ENCODE measurements at regions not wholly inside any gene's neighbourhood (a gene's known extent, or its start where the extent isn't known, plus 50 kb on each side); places are given as distances from the start of the nearest gene placed in this dataset.

- Histone ChIP-seq H3K9me3 (ENCODE audit: control insufficient read depth, insufficient read depth, low read depth, low read length) (no peaks in the 10 kb centered on the region), H3K4me3 (ENCODE audit: low read depth in 2 of 2, low read length in 2 of 2) (no peak overlapping the region), H3K36me3 (ENCODE audit: control insufficient read depth, insufficient read depth, low read length) (no peaks in the 10 kb centered on the region), H3K4me1 (ENCODE audit: control insufficient read depth, insufficient read depth, low read length) (peaks cover 29% of the 10 kb centered on the region), H3K27ac (ENCODE audit: low read length) (peak overlapping the region; percentile 80), H3K27me3 (ENCODE audit: control insufficient read depth, insufficient read depth, low read length) (no peaks in the 10 kb centered on the region)
- TF ChIP-seq REST (IDR thresholded peaks at IDR 0.05; ENCODE audit: insufficient read depth in 1 of 2, low read depth in 2 of 2, low read length in 1 of 2) (no peak), POLR2AphosphoS5 (IDR thresholded peaks at IDR 0.05; ENCODE audit: low read depth, low read length) (no peak), CTCF (IDR thresholded peaks at IDR 0.05) (no peak), TCF7L2 (IDR thresholded peaks at IDR 0.05; ENCODE audit: low read depth, low read length) (no peak), SIN3A (IDR thresholded peaks at IDR 0.05; ENCODE audit: borderline replicate concordance, insufficient read depth, low read depth, low read length) (no peak)
- intact Hi-C loops (cut with micrococcal nuclease; ENCODE audit: unreplicated experiment) (no loop called here), in situ Hi-C loops (cut with HindIII; ENCODE audit: low pct_unique_long_range_greater_than_20kb, low sequenced_read_pairs) (no loop called here)
- no TSS peak for BruUV-seq (replicated peaks)
- POLR2A ChIA-PET, result interaction anchor here (0.7 kb wide), 1 partner anchor 9 kb away, joined by 4 read pairs; no protein-coding TSS in a partner anchor
- CTCF ChIA-PET, result no interaction called here
- DNase-seq (ENCODE audit: low read depth, low spot score) (no peak), ATAC-seq (no peak)
These were observed 67.6 kb downstream of the ARF6 start for GRCh38 chr14:49960453-49960852.

DNA sequence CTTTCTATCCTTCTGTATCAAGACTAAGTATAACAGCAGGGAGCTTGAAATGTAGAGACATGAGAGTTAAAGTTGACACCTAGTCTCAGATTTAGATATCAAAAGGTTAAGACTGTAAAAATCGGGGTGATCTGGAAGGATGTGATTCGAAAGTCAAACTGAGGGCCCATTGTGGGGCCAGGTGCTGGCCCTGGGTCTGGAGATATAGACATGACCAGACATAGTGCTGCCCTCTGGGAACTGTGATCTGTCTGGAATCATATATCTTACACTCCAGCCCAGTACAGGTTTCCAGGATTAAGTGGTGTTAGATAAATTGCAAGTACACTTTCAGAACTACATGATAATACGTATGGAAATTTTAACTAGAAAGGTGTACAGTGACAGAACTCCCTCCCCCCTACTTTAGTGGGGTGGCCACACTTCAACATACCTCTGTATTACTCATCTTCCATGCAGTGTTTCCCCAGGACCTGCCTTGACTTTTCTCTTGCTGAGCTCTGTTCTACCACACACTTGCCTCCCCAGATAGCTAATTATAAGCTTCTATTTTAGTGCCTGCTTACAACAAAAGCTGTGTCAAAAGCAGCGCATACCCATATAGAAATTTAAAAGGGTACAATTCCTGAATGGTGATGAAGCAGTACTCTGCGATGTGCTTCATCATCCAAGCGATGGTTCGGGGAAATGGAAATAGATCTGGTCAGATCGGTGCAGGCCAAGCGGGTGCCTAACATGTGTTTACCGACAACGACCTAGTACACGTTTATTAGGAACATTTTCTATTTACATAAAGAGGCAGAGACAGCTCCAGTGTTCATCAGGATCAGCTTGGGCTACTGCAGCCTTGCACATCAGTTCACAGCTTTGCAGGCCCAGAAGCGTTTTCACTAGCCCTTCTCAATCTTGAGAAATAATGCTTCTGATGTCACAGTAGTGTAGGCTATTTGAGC, 68.7 kb downstream of the ARF6 start:
- Histone ChIP-seq H3K36me3 (ENCODE audit: control insufficient read depth, insufficient read depth, low read length) (no peaks in the 10 kb centered on the region), H3K4me3 (ENCODE audit: low read depth in 2 of 2, low read length in 2 of 2) (no peak overlapping the region), H3K27ac (ENCODE audit: low read length) (peak overlapping the region; percentile 80), H3K4me1 (ENCODE audit: control insufficient read depth, insufficient read depth, low read length) (peaks cover 38% of the 10 kb centered on the region), H3K27me3 (ENCODE audit: control insufficient read depth, insufficient read depth, low read length) (no peaks in the 10 kb centered on the region), H3K9me3 (ENCODE audit: control insufficient read depth, insufficient read depth, low read depth, low read length) (no peaks in the 10 kb centered on the region)
- TF ChIP-seq REST (IDR thresholded peaks at IDR 0.05; ENCODE audit: insufficient read depth in 1 of 2, low read depth in 2 of 2, low read length in 1 of 2), result no peak
- no peak for TF ChIP-seq POLR2AphosphoS5 (IDR thresholded peaks at IDR 0.05; ENCODE audit: low read depth, low read length)
- no peak for TF ChIP-seq SIN3A (IDR thresholded peaks at IDR 0.05; ENCODE audit: borderline replicate concordance, insufficient read depth, low read depth, low read length)
- no peak for TF ChIP-seq TCF7L2 (IDR thresholded peaks at IDR 0.05; ENCODE audit: low read depth, low read length)
- no peak for TF ChIP-seq CTCF (IDR thresholded peaks at IDR 0.05)
- DNase-seq (ENCODE audit: low read depth, low spot score) (no peak), ATAC-seq (peak; percentile 71)
- POLR2A ChIA-PET, result no interaction called here
- no TSS peak for BruUV-seq (replicated peaks)
- in situ Hi-C loops (cut with HindIII; ENCODE audit: low pct_unique_long_range_greater_than_20kb, low sequenced_read_pairs) (no loop called here), intact Hi-C loops (cut with micrococcal nuclease; ENCODE audit: unreplicated experiment) (no loop called here)
- CTCF ChIA-PET, result no interaction called here

Measured in Panc1 (cell line).